Caco-2 (cell line): ENCODE measurements at regions not wholly inside any gene's neighbourhood (a gene's known extent, or its start where the extent isn't known, plus 50 kb on each side); places are given as distances from the start of the nearest gene placed in this dataset.

ENCODE experiments used
- BruUV-seq: library from RNA; stranded (reverse); fragments of 400-500 nt; replicated peaks from 2 replicates; lab custom pipeline; 2021; lab: Mats Ljungman, UMichigan
- CTCF ChIA-PET: fragments of 300-600 bp; sonication (Branson Sonifier 250); formaldehyde crosslinking; loops from one replicate; lab custom pipeline; 2022; ENCODE audit warnings: antibody characterized with exemption; lab: Charles Lee
- POLR2A ChIA-PET: fragments of 300-600 bp; sonication (Branson Sonifier 250); formaldehyde crosslinking; loops from one replicate; lab custom pipeline; 2022; ENCODE audit warnings: antibody characterized with exemption; lab: Charles Lee
- DNase-seq, 2 experiments: peaks; one replicate each; pipeline versions ENCODE4 v3.0.0 to v3.0.0-alpha.2; 2020 to 2022
- H3K27me3 ChIP-seq: replicated peaks from 2 replicates; pipeline ENCODE4 v1.6.0; 2011; ENCODE audit warnings: low read length; ENCODE audit not compliant: control insufficient read depth, insufficient read depth
- H3K36me3 ChIP-seq: 2 replicates; pipeline ENCODE4 v1.5.1; 2011; ENCODE audit warnings: low read length; ENCODE audit not compliant: control insufficient read depth, insufficient read depth
- H3K4me1 ChIP-seq: fragments of 250-450 bp; sonication (Bioruptor Pico); 2 replicates; pipeline ENCODE4 v1.5.1; 2020; ENCODE audit warnings: mild to moderate bottlenecking
- H3K4me3 ChIP-seq: 2 replicates; pipeline ENCODE4 v1.5.1; 2011; ENCODE audit warnings: low read depth, mild to moderate bottlenecking, control low read depth, low read length
- H3K9me3 ChIP-seq: fragments of 250-450 bp; sonication (Bioruptor Pico); 2 replicates; pipeline ENCODE4 v1.5.1; 2020; ENCODE audit warnings: mild to moderate bottlenecking, moderate library complexity
- H3K27ac Mint-ChIP-seq: one replicate; pipeline ENCODE4 v1.8.0; 2022; ENCODE audit warnings: mixed read lengths; ENCODE audit not compliant: unreplicated experiment
- H3K27me3 Mint-ChIP-seq: one replicate; pipeline ENCODE4 v1.8.0; 2022; ENCODE audit warnings: mixed read lengths; ENCODE audit not compliant: insufficient read depth, unreplicated experiment
- H3K36me3 Mint-ChIP-seq: one replicate; pipeline ENCODE4 v1.8.0; 2022; ENCODE audit warnings: mild to moderate bottlenecking, mixed read lengths; ENCODE audit not compliant: insufficient read depth, unreplicated experiment
- H3K4me1 Mint-ChIP-seq: one replicate; pipeline ENCODE4 v1.8.0; 2022; ENCODE audit warnings: low read depth, mixed read lengths; ENCODE audit not compliant: unreplicated experiment
- H3K4me3 Mint-ChIP-seq: one replicate; pipeline ENCODE4 v1.8.0; 2022; ENCODE audit warnings: mild to moderate bottlenecking, moderate library complexity, mixed read lengths; ENCODE audit not compliant: unreplicated experiment
- H3K9me3 Mint-ChIP-seq: one replicate; pipeline ENCODE4 v1.8.0; 2022; ENCODE audit warnings: mixed read lengths; ENCODE audit not compliant: unreplicated experiment
- CTCF ChIP-seq, 2 experiments: fragments of 200-600 bp in 1 of 2; IDR thresholded peaks; 1 replicate in 1 of 2; 2 replicates in 1 of 2; pipeline versions ENCODE4 v1.5.1 to v1.8.0; 2011 to 2022; ENCODE audit warnings: antibody characterized with exemption in 1 of 2, control low read depth in 1 of 2, inconsistent platforms in 1 of 2, low read depth in 1 of 2, low read length in 1 of 2, mild to moderate bottlenecking in 1 of 2, moderate library complexity in 1 of 2; ENCODE audit not compliant: insufficient read depth in 1 of 2, severe bottlenecking in 1 of 2, unreplicated experiment in 1 of 2
- intact Hi-C: fragments of 100-400 bp; cut with micrococcal nuclease; formaldehyde crosslinking; loops from one replicate; pipeline ENCODE4 v1.10.0; 2022; ENCODE audit not compliant: unreplicated experiment

GRCh38 chr4:175253184-175253902 is 335.2 kb downstream of the ADAM29 start:
- intact Hi-C loops = loop anchor here (1.0 to 2.0 kb wide), 2 partner anchors 379 to 489 kb away; no protein-coding TSS in a partner anchor
- no peaks in the 10 kb centered on the region for H3K9me3 ChIP-seq
- BruUV-seq = no TSS peak

DNA sequence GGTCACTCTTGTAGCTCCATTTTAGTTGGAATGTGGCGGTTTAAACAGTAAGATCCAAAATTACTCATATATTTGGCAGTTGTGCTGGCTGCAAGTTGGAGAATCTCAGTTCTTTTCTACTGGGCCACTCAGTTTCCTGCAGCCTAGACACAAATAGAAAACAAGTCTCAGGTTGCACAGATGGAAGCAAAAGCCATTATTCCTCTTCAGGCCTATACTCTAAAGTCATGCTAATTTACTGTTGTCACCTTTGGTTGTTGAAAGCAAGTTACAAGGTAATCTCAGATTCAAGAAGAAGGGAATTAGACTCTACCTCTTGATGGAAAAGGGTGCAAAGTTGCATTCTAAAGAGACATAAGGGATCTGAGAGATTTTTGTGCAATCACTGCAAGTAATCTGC is 345.4 kb downstream of the ADAM29 start:
- H3K4me1 ChIP-seq = no peaks in the 10 kb centered on the region
- no peaks in the 10 kb centered on the region for H3K36me3 ChIP-seq
- no peaks in the 10 kb centered on the region for H3K27me3 ChIP-seq
- H3K27ac Mint-ChIP-seq = no peak overlapping the region
- H3K4me3 Mint-ChIP-seq = no peak overlapping the region
- no TSS peak for BruUV-seq
- no peaks in the 10 kb centered on the region for H3K36me3 Mint-ChIP-seq
- ChIA-PET POLR2A (no interaction called here), CTCF (no interaction called here)
- H3K27me3 Mint-ChIP-seq = no peaks in the 10 kb centered on the region
- H3K9me3 Mint-ChIP-seq = no peaks in the 10 kb centered on the region
- no peaks in the 10 kb centered on the region for H3K4me1 Mint-ChIP-seq
- intact Hi-C loops = no loop called here
- TF ChIP-seq CTCF (IDR thresholded peaks at IDR 0.05; ENCODE audit: insufficient read depth in 1 of 2, low read depth in 1 of 2, low read length in 1 of 2, severe bottlenecking in 1 of 2, unreplicated experiment in 1 of 2) = no peak
- H3K9me3 ChIP-seq = no peaks in the 10 kb centered on the region
- DNase-seq = no peak
- no peak overlapping the region for H3K4me3 ChIP-seq

More at GRCh38 chr4:175253184-175253902, 335.2 kb downstream of the ADAM29 start:
- Histone ChIP-seq H3K4me3 (no peak overlapping the region), H3K27me3 (no peaks in the 10 kb centered on the region), H3K4me1 (no peaks in the 10 kb centered on the region), H3K36me3 (no peaks in the 10 kb centered on the region)
- Mint-ChIP-seq H3K27ac (no peak overlapping the region), H3K9me3 (no peaks in the 10 kb centered on the region), H3K4me3 (no peak overlapping the region), H3K36me3 (no peaks in the 10 kb centered on the region), H3K4me1 (no peaks in the 10 kb centered on the region), H3K27me3 (no peaks in the 10 kb centered on the region)
- TF ChIP-seq CTCF (IDR thresholded peaks at IDR 0.05; ENCODE audit: insufficient read depth in 1 of 2, low read depth in 1 of 2, low read length in 1 of 2, severe bottlenecking in 1 of 2, unreplicated experiment in 1 of 2) = peak in 1 of 2 experiments; percentile 32
- CTCF ChIA-PET = interaction anchor here (0.7 kb wide), 2 partner anchors 18 to 487 kb away, joined by 8 read pairs; no protein-coding TSS in a partner anchor
- DNase-seq = peak in 1 of 2 experiments; percentile 9
- POLR2A ChIA-PET = no interaction called here

DNA sequence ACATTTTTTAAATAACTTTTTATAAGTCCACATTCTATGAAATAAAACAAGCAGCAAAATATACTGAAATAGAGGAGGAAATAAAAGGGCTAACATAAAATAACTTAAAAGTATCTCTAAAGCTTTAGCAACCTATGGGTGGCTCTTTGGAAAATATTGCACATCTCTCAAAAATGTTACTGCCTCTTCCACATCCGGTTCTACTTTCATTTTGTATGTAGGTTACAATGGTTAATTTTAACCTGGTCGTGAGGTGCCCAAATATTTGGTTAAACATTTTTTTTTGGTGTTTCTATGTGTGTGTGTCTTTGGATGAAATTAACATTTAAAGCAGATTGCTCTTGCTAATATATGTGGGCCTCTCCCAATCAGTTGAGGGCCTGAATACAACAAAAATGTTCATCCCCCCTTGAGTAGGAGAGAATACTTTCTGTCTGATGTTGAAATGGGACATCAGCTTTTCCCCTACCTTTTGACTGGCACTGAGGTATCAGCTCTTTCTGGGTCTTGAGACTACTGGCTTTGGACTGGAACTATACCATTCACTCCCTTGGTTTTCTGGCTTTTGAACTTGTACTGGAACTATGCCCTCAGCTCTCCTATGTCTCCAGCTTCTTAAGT is 353.0 kb downstream of the ADAM29 start:
- no peak for DNase-seq
- no peaks in the 10 kb centered on the region for H3K27me3 Mint-ChIP-seq
- no peaks in the 10 kb centered on the region for H3K9me3 ChIP-seq
- no peaks in the 10 kb centered on the region for H3K9me3 Mint-ChIP-seq
- ChIA-PET POLR2A (no interaction called here), CTCF (interaction anchor here (0.6 kb wide), 1 partner anchor 18 kb away, joined by 8 read pairs; no protein-coding TSS in a partner anchor)
- H3K4me1 ChIP-seq = no peaks in the 10 kb centered on the region
- intact Hi-C loops = no loop called here
- BruUV-seq = no TSS peak
- H3K4me1 Mint-ChIP-seq = no peaks in the 10 kb centered on the region
- H3K36me3 Mint-ChIP-seq = no peaks in the 10 kb centered on the region
- H3K4me3 ChIP-seq = no peak overlapping the region
- H3K27me3 ChIP-seq = no peaks in the 10 kb centered on the region
- no peak for TF ChIP-seq CTCF (IDR thresholded peaks at IDR 0.05; ENCODE audit: insufficient read depth in 1 of 2, low read depth in 1 of 2, low read length in 1 of 2, severe bottlenecking in 1 of 2, unreplicated experiment in 1 of 2)
- no peak overlapping the region for H3K4me3 Mint-ChIP-seq
- H3K36me3 ChIP-seq = no peaks in the 10 kb centered on the region
- no peak overlapping the region for H3K27ac Mint-ChIP-seq
